ENCODE measurements at regions not wholly inside any gene's neighbourhood (a gene's known extent, or its start where the extent isn't known, plus 50 kb on each side); places are given as distances from the start of the nearest gene placed in this dataset.

- peak; percentile 33; the same call in 1 of the 2 replicates for TF ChIP-seq POLR2AphosphoS5 (IDR thresholded peaks at IDR 0.05; ENCODE audit: low read depth, low read length)
- no peak for TF ChIP-seq POLR2A (IDR thresholded peaks at IDR 0.05; ENCODE audit: low read depth, low read length)
Measured at GRCh38 chr10:62726142-62726541, 78.4 kb upstream of the ADO start.

GRCh38 chr10:62726638-62727037 is 77.9 kb upstream of the ADO start:
- TF ChIP-seq TAF1 (IDR thresholded peaks at IDR 0.05; ENCODE audit: borderline replicate concordance, low read depth, low read length) (no peak), POLR2AphosphoS5 (IDR thresholded peaks at IDR 0.05; ENCODE audit: low read depth, low read length) (no peak), POLR2A (IDR thresholded peaks at IDR 0.05; ENCODE audit: low read depth, low read length) (no peak)
- FAIRE-seq (no peak), DNase-seq (ENCODE audit: insufficient read length) (no peak)

More at GRCh38 chr10:62726142-62726541, 78.4 kb upstream of the ADO start:
- FAIRE-seq: peak; percentile 84
- DNase-seq (ENCODE audit: insufficient read length): peak; percentile 23

- FAIRE-seq (no peak), DNase-seq (ENCODE audit: insufficient read length) (no peak)
- no peak for TF ChIP-seq POLR2AphosphoS5 (IDR thresholded peaks at IDR 0.05; ENCODE audit: low read depth, low read length)
- TF ChIP-seq POLR2A (IDR thresholded peaks at IDR 0.05; ENCODE audit: low read depth, low read length): no peak
- no peak for TF ChIP-seq TAF1 (IDR thresholded peaks at IDR 0.05; ENCODE audit: borderline replicate concordance, low read depth, low read length)
Measured at GRCh38 chr10:62727934-62728333, 76.6 kb upstream of the ADO start.

GRCh38 chr10:62728479-62728878 is 76.0 kb upstream of the ADO start:
- no peak for DNase-seq (ENCODE audit: insufficient read length)
- TF ChIP-seq POLR2A (IDR thresholded peaks at IDR 0.05; ENCODE audit: low read depth, low read length) (no peak), POLR2AphosphoS5 (IDR thresholded peaks at IDR 0.05; ENCODE audit: low read depth, low read length) (no peak), TAF1 (IDR thresholded peaks at IDR 0.05; ENCODE audit: borderline replicate concordance, low read depth, low read length) (no peak)
- no peak for FAIRE-seq

- DNase-seq (ENCODE audit: insufficient read length) (peak; percentile 19), FAIRE-seq (peak; percentile 99)
- no peak for TF ChIP-seq TAF1 (IDR thresholded peaks at IDR 0.05; ENCODE audit: borderline replicate concordance, low read depth, low read length)
- TF ChIP-seq POLR2A (IDR thresholded peaks at IDR 0.05; ENCODE audit: low read depth, low read length): peak; percentile 71
- TF ChIP-seq POLR2AphosphoS5 (IDR thresholded peaks at IDR 0.05; ENCODE audit: low read depth, low read length): peak; percentile 77
Measured at GRCh38 chr10:62732841-62733653, 71.5 kb upstream of the ADO start.

- FAIRE-seq (no peak), DNase-seq (ENCODE audit: insufficient read length) (no peak)
- TF ChIP-seq POLR2A (IDR thresholded peaks at IDR 0.05; ENCODE audit: low read depth, low read length): no peak
- no peak for TF ChIP-seq TAF1 (IDR thresholded peaks at IDR 0.05; ENCODE audit: borderline replicate concordance, low read depth, low read length)
- TF ChIP-seq POLR2AphosphoS5 (IDR thresholded peaks at IDR 0.05; ENCODE audit: low read depth, low read length): no peak
Measured at GRCh38 chr10:62733654-62734293, 70.7 kb upstream of the ADO start.

- TF ChIP-seq POLR2A (IDR thresholded peaks at IDR 0.05; ENCODE audit: low read depth, low read length): no peak
- TF ChIP-seq TAF1 (IDR thresholded peaks at IDR 0.05; ENCODE audit: borderline replicate concordance, low read depth, low read length): no peak
- no peak for TF ChIP-seq POLR2AphosphoS5 (IDR thresholded peaks at IDR 0.05; ENCODE audit: low read depth, low read length)
- DNase-seq (ENCODE audit: insufficient read length): no peak
- FAIRE-seq: peak; percentile 46
Measured at GRCh38 chr10:62734781-62735463, 69.6 kb upstream of the ADO start.

- TF ChIP-seq POLR2AphosphoS5 (IDR thresholded peaks at IDR 0.05; ENCODE audit: low read depth, low read length): no peak
- DNase-seq (ENCODE audit: insufficient read length) (no peak), FAIRE-seq (peak; percentile 89)
Measured at GRCh38 chr10:62735464-62736167, 68.9 kb upstream of the ADO start.

- DNase-seq (ENCODE audit: insufficient read length) (no peak), FAIRE-seq (no peak)
- TF ChIP-seq POLR2AphosphoS5 (IDR thresholded peaks at IDR 0.05; ENCODE audit: low read depth, low read length) (no peak), POLR2A (IDR thresholded peaks at IDR 0.05; ENCODE audit: low read depth, low read length) (no peak), TAF1 (IDR thresholded peaks at IDR 0.05; ENCODE audit: borderline replicate concordance, low read depth, low read length) (no peak)
Measured at GRCh38 chr10:62736168-62736546, 68.4 kb upstream of the ADO start.

GRCh38 chr10:62738916-62739315 is 65.6 kb upstream of the ADO start:
- no peak for DNase-seq (ENCODE audit: insufficient read length)
- FAIRE-seq: no peak
- TF ChIP-seq TAF1 (IDR thresholded peaks at IDR 0.05; ENCODE audit: borderline replicate concordance, low read depth, low read length) (no peak), POLR2A (IDR thresholded peaks at IDR 0.05; ENCODE audit: low read depth, low read length) (no peak), POLR2AphosphoS5 (IDR thresholded peaks at IDR 0.05; ENCODE audit: low read depth, low read length) (no peak)
